ENCODE measurements at regions not wholly inside any gene's neighbourhood (a gene's known extent, or its start where the extent isn't known, plus 50 kb on each side); places are given as distances from the start of the nearest gene placed in this dataset.

DNA sequence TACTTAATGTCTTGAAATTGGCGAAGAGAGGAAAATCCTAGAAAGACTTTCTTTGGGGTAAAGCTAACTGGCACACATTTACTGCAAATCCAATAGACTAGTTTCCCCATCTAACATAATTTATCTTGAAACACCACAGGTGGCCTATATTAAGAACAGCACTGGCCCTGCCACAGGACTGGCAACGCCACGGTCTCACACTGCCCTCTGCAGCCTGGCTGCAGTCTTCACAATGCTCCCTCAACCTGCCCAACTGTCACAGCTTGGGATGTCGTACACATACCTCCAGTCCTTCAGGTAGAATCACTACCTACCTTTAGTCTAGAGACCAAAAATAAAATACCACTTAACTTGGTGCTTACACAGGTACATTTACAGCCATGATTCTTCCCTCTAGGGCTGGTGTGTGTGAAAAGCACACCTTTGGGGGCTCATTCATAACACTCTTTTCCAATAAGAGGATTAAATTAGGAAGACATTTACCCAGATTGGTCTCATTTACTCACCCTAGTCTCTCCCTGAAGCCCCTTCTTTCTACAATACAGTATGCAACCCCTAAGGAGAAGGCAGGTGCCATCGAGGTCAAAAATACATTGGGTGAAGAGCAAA lies 222.2 kb downstream of the C1D start:
- TF ChIP-seq ARNTL (CRISPR knock-in tag; IDR thresholded peaks at IDR 0.05; ENCODE audit: borderline replicate concordance, low read depth), result no peak
- no peak for TF ChIP-seq RARB (CRISPR knock-in tag; IDR thresholded peaks at IDR 0.05)
- no peak for TF ChIP-seq ZFP3 (CRISPR knock-in tag; IDR thresholded peaks at IDR 0.05)
- TF ChIP-seq TOX (CRISPR knock-in tag; IDR thresholded peaks at IDR 0.05; ENCODE audit: borderline replicate concordance), result no peak
- TF ChIP-seq ZNF565 (CRISPR knock-in tag; conservative IDR thresholded peaks at IDR 0.05; ENCODE audit: low read depth), result no peak
- no peak for TF ChIP-seq PPARA (CRISPR knock-in tag; IDR thresholded peaks at IDR 0.05; ENCODE audit: borderline replicate concordance)
